Muscle of leg (tissue), 3 donors: ENCODE measurements at regions not wholly inside any gene's neighbourhood (a gene's known extent, or its start where the extent isn't known, plus 50 kb on each side); places are given as distances from the start of the nearest gene placed in this dataset.

ENCODE experiments used
- DNase-seq: peaks from one replicate; pipeline ENCODE4 v3.0.0; 2013
- H3K27ac ChIP-seq: one replicate; pipeline ENCODE4 v1.5.1; 2013; ENCODE audit warnings: mild to moderate bottlenecking, low read length, control low read depth
- H3K27me3 ChIP-seq: one replicate; pipeline ENCODE4 v1.6.1; 2013; ENCODE audit warnings: low read length; ENCODE audit not compliant: control insufficient read depth, insufficient read depth
- H3K36me3 ChIP-seq: one replicate; pipeline ENCODE4 v1.6.1; 2013; ENCODE audit warnings: low read length; ENCODE audit not compliant: control insufficient read depth, insufficient read depth
- H3K4me1 ChIP-seq: one replicate; pipeline ENCODE4 v1.6.1; 2013; ENCODE audit warnings: low read length; ENCODE audit not compliant: control insufficient read depth, insufficient read depth
- H3K4me3 ChIP-seq: one replicate; pipeline ENCODE4 v1.5.1; 2013; ENCODE audit warnings: low read length, control low read depth
- H3K9me3 ChIP-seq: replicated peaks from 2 replicates; pipeline ENCODE4 v1.6.1; 2013; ENCODE audit warnings: low read depth, low read length; ENCODE audit not compliant: control insufficient read depth
- WGBS: methylation state at CpG from one replicate; pipeline ENCODE4 v1.1.5; 2013; ENCODE audit warnings: missing lambda C conversion rate; ENCODE audit not compliant: insufficient coverage; 5-methylcytosine and 5-hydroxymethylcytosine counted together

GRCh38 chr11:106326087-106326486 is 248.6 kb downstream of the AASDHPPT start:
- DNase-seq, result no peak
- WGBS, result no CpG with 5 or more reads among the region's 3 CpGs
- no peak overlapping the region for H3K27ac ChIP-seq
- H3K36me3 ChIP-seq, result no peaks in the 10 kb centered on the region
- H3K4me3 ChIP-seq, result no peak overlapping the region
- no peaks in the 10 kb centered on the region for H3K27me3 ChIP-seq
- H3K4me1 ChIP-seq, result no peaks in the 10 kb centered on the region
- no peaks in the 10 kb centered on the region for H3K9me3 ChIP-seq

GRCh38 chr11:106327134-106327533 is 249.7 kb downstream of the AASDHPPT start:
- Histone ChIP-seq H3K27ac (no peak overlapping the region), H3K27me3 (no peaks in the 10 kb centered on the region), H3K36me3 (no peaks in the 10 kb centered on the region), H3K4me3 (no peak overlapping the region), H3K9me3 (no peaks in the 10 kb centered on the region), H3K4me1 (no peaks in the 10 kb centered on the region)
- no peak for DNase-seq
- WGBS, result 64% methylated on average over 2 of the region's 3 CpGs

- no peak overlapping the region for H3K4me3 ChIP-seq
- H3K4me1 ChIP-seq, result no peaks in the 10 kb centered on the region
- no peaks in the 10 kb centered on the region for H3K36me3 ChIP-seq
- no peak overlapping the region for H3K27ac ChIP-seq
- DNase-seq, result no peak
- no peaks in the 10 kb centered on the region for H3K27me3 ChIP-seq
- H3K9me3 ChIP-seq, result no peaks in the 10 kb centered on the region
Measured at GRCh38 chr11:106327637-106328036, 250.2 kb downstream of the AASDHPPT start.

- H3K4me1 ChIP-seq, result no peaks in the 10 kb centered on the region
- no peaks in the 10 kb centered on the region for H3K36me3 ChIP-seq
- no peaks in the 10 kb centered on the region for H3K27me3 ChIP-seq
- no peak overlapping the region for H3K4me3 ChIP-seq
- DNase-seq, result no peak
- 100% methylated on average over 1 of the region's 1 CpG for WGBS
- H3K9me3 ChIP-seq, result no peaks in the 10 kb centered on the region
- H3K27ac ChIP-seq, result no peak overlapping the region
Measured at GRCh38 chr11:106329273-106330018, 252.0 kb downstream of the AASDHPPT start.

- Histone ChIP-seq H3K36me3 (no peaks in the 10 kb centered on the region), H3K4me3 (no peak overlapping the region), H3K4me1 (no peaks in the 10 kb centered on the region), H3K27ac (no peak overlapping the region), H3K9me3 (no peaks in the 10 kb centered on the region), H3K27me3 (no peaks in the 10 kb centered on the region)
- no peak for DNase-seq
- WGBS, result no CpG with 5 or more reads among the region's 3 CpGs
Measured at GRCh38 chr11:106331176-106331575, 253.7 kb downstream of the AASDHPPT start.

- Histone ChIP-seq H3K27ac (no peak overlapping the region), H3K4me3 (no peak overlapping the region), H3K9me3 (no peaks in the 10 kb centered on the region), H3K36me3 (no peaks in the 10 kb centered on the region), H3K4me1 (no peaks in the 10 kb centered on the region), H3K27me3 (no peaks in the 10 kb centered on the region)
- DNase-seq, result no peak
- no CpG with 5 or more reads among the region's 2 CpGs for WGBS
Measured at GRCh38 chr11:106333678-106334077, 256.2 kb downstream of the AASDHPPT start.

- no peak overlapping the region for H3K4me3 ChIP-seq
- no peaks in the 10 kb centered on the region for H3K27me3 ChIP-seq
- no peak overlapping the region for H3K27ac ChIP-seq
- DNase-seq, result peak; percentile 22
- no peaks in the 10 kb centered on the region for H3K36me3 ChIP-seq
- 57% methylated on average over 1 of the region's 2 CpGs for WGBS
- peaks cover 2% of the 10 kb centered on the region for H3K4me1 ChIP-seq
- no peaks in the 10 kb centered on the region for H3K9me3 ChIP-seq
Measured at GRCh38 chr11:106344394-106344793, 266.9 kb downstream of the AASDHPPT start.

- Histone ChIP-seq H3K27ac (no peak overlapping the region), H3K9me3 (no peaks in the 10 kb centered on the region), H3K4me1 (peaks cover 2% of the 10 kb centered on the region), H3K27me3 (no peaks in the 10 kb centered on the region), H3K4me3 (no peak overlapping the region), H3K36me3 (no peaks in the 10 kb centered on the region)
- no CpG with 5 or more reads among the region's 1 CpG for WGBS
- DNase-seq, result peak; percentile 15
Measured at GRCh38 chr11:106344966-106345365, 267.5 kb downstream of the AASDHPPT start.

- H3K4me3 ChIP-seq, result no peak overlapping the region
- DNase-seq, result no peak
- WGBS, result no CpG with 5 or more reads among the region's 2 CpGs
- H3K4me1 ChIP-seq, result no peaks in the 10 kb centered on the region
- H3K36me3 ChIP-seq, result no peaks in the 10 kb centered on the region
- H3K27me3 ChIP-seq, result no peaks in the 10 kb centered on the region
- H3K27ac ChIP-seq, result no peak overlapping the region
- H3K9me3 ChIP-seq, result no peaks in the 10 kb centered on the region
Measured at GRCh38 chr11:106353031-106353430, 275.6 kb downstream of the AASDHPPT start.

GRCh38 chr11:106369224-106369623 is 291.8 kb downstream of the AASDHPPT start:
- WGBS, result no CpG with 5 or more reads among the region's 2 CpGs
- H3K27ac ChIP-seq, result no peak overlapping the region
- no peak for DNase-seq
- no peaks in the 10 kb centered on the region for H3K9me3 ChIP-seq
- H3K4me1 ChIP-seq, result no peaks in the 10 kb centered on the region
- no peak overlapping the region for H3K4me3 ChIP-seq
- no peaks in the 10 kb centered on the region for H3K36me3 ChIP-seq
- no peaks in the 10 kb centered on the region for H3K27me3 ChIP-seq
